AG04449 (cell line): ENCODE measurements at regions not wholly inside any gene's neighbourhood (a gene's known extent, or its start where the extent isn't known, plus 50 kb on each side); places are given as distances from the start of the nearest gene placed in this dataset.

ENCODE experiments used
- CTCF ChIA-PET: fragments of 350-600 bp; formaldehyde crosslinking; extraction: SDS; loops from one replicate; lab custom pipeline; 2021; ENCODE audit warnings: antibody characterized with exemption; lab: Yijun Ruan, JAX
- POLR2A ChIA-PET: fragments of 400-600, 350-600 bp; formaldehyde crosslinking; extraction: SDS; loops from one replicate; lab custom pipeline; 2020; ENCODE audit warnings: antibody characterized with exemption, inconsistent platforms; lab: Yijun Ruan, JAX
- DNase-seq: peaks from one replicate; pipeline ENCODE4 v3.0.0-alpha.2; 2010; ENCODE audit warnings: low read depth, low spot score
- H3K4me3 ChIP-seq: 2 replicates; pipeline ENCODE4 v1.5.1; 2011; ENCODE audit warnings: low read depth, mild to moderate bottlenecking, control low read depth, low read length
- CTCF ChIP-seq: IDR thresholded peaks from one replicate; pipeline ENCODE4 v1.5.1; 2011; ENCODE audit warnings: mild to moderate bottlenecking, moderate library complexity, low read length, control low read depth, inconsistent platforms; ENCODE audit not compliant: insufficient read depth; ENCODE audit errors: missing control alignments

DNA sequence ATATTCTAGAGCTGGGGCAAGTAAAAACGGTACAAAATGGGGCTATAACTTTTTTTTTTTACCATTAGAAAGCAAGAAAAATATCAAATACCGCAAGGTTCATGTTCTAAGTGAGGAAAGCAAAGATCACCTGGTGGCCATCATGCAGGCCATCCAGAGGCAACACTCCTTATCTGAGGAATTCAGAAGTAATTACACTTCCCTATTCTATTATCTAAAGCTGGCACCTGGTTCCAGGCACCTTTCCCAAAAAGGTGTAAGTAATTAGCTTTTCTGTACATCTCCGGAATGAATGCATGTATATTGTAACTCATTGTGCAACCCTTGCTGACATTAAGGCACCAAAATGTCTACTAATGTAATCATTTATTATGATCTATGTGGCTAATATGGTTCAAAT is 152.5 kb upstream of the GYPC start:
- ChIA-PET POLR2A (no interaction called here), CTCF (no interaction called here)
- DNase-seq, result no peak
- no peak overlapping the region for H3K4me3 ChIP-seq
- no peak for TF ChIP-seq CTCF

GRCh38 chr2:126504949-126505348 is 151.0 kb upstream of the GYPC start:
- no peak for DNase-seq
- ChIA-PET CTCF (no interaction called here), POLR2A (no interaction called here)
- no peak overlapping the region for H3K4me3 ChIP-seq
- TF ChIP-seq CTCF, result no peak

- TF ChIP-seq CTCF, result no peak
- ChIA-PET CTCF (no interaction called here), POLR2A (no interaction called here)
- DNase-seq, result no peak
- H3K4me3 ChIP-seq, result no peak overlapping the region
Observed at GRCh38 chr2:126506786-126507185, 149.2 kb upstream of the GYPC start.

GRCh38 chr2:126507425-126507911 is 148.5 kb upstream of the GYPC start:
- TF ChIP-seq CTCF, result no peak
- no peak for DNase-seq
- ChIA-PET POLR2A (no interaction called here), CTCF (no interaction called here)
- H3K4me3 ChIP-seq, result no peak overlapping the region

DNA sequence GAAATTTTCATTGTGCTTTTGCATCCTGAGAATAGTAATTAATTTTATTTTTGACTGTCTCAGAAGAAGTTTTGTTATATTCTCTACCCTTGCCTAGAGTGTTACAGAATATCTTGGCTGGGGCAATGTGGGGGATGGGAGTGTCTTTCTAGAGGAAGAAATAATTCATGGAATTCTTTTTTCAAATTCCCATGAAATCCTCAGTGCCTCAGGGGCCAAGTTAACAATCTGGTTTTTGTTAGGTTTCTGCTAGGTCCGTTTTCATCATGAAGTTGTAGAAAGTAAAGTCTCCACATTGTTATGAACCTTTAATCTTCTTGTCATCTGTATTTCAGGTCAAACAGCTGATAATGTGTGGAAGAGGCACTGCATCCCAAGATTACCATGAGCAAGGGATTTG is 145.6 kb upstream of the GYPC start:
- no peak for DNase-seq
- TF ChIP-seq CTCF, result no peak
- ChIA-PET CTCF (no interaction called here), POLR2A (no interaction called here)
- no peak overlapping the region for H3K4me3 ChIP-seq

- no peak for DNase-seq
- ChIA-PET CTCF (interaction anchor here (0.6 kb wide), 1 partner anchor 79 kb away, joined by 3 read pairs; no protein-coding TSS in a partner anchor), POLR2A (no interaction called here)
- TF ChIP-seq CTCF, result no peak
- H3K4me3 ChIP-seq, result no peak overlapping the region
Observed at GRCh38 chr2:126510960-126511359, 145.0 kb upstream of the GYPC start.
